Common myeloid progenitor, CD34-positive (primary cell): ENCODE measurements at regions not wholly inside any gene's neighbourhood (a gene's known extent, or its start where the extent isn't known, plus 50 kb on each side); places are given as distances from the start of the nearest gene placed in this dataset.
"Not testable (repeated sequence)": the region's sequence is repeated elsewhere in the genome, so short reads cannot be mapped to it uniquely, and the experiment has no call there.

Experiments
- CTCF ChIA-PET: fragments of 350-600 bp; sonication (Branson Sonifier 250); formaldehyde crosslinking; loops from one replicate; lab custom pipeline; 2021; ENCODE audit warnings: antibody characterized with exemption; lab: Charles Lee
- POLR2A ChIA-PET: fragments of 350-600 bp; sonication (Branson Sonifier 250); formaldehyde crosslinking; loops from one replicate; lab custom pipeline; 2021; ENCODE audit warnings: antibody characterized with exemption; lab: Charles Lee
- DNase-seq, 3 donors: peaks; one replicate each; pipeline versions ENCODE4 v3.0.0 to v3.0.0-alpha.2; 2013
- H3K27ac ChIP-seq, 2 experiments: 1 replicate in 1 of 2; 2 replicates in 1 of 2; pipeline ENCODE4 v1.7.0; 2013; ENCODE audit warnings: inconsistent platforms in 2 of 2, low read length in 2 of 2, mild to moderate bottlenecking in 2 of 2, low read depth in 1 of 2, moderate library complexity in 1 of 2; ENCODE audit not compliant: severe bottlenecking in 2 of 2, insufficient read depth in 1 of 2, poor library complexity in 1 of 2
- H3K27me3 ChIP-seq, 5 experiments: replicated peaks in 2 of 5; 1 replicate in 3 of 5; 2 replicates in 2 of 5; pipeline versions ENCODE4 v1.6.1 to v1.7.0; 2013; ENCODE audit warnings: low read length in 4 of 5, mild to moderate bottlenecking in 2 of 5, moderate library complexity in 2 of 5, inconsistent platforms in 1 of 5; ENCODE audit not compliant: insufficient read depth in 5 of 5, control insufficient read depth in 4 of 5
- H3K36me3 ChIP-seq, 4 experiments: 1 replicate in 2 of 4; 2 replicates in 2 of 4; pipeline versions ENCODE4 v1.6.1 to v1.7.0; 2013; ENCODE audit warnings: low read length in 3 of 4, control low read depth in 1 of 4, mild to moderate bottlenecking in 1 of 4; ENCODE audit not compliant: control insufficient read depth in 4 of 4, insufficient read depth in 4 of 4
- H3K4me1 ChIP-seq, 4 experiments: 1 replicate in 3 of 4; 2 replicates in 1 of 4; pipeline versions ENCODE4 v1.6.1 to v1.7.1; 2013; ENCODE audit warnings: low read length in 3 of 4, mild to moderate bottlenecking in 3 of 4, control low read depth in 1 of 4, inconsistent platforms in 1 of 4, moderate library complexity in 1 of 4; ENCODE audit not compliant: control insufficient read depth in 4 of 4, insufficient read depth in 4 of 4; ENCODE audit errors: control extremely low read depth in 1 of 4
- H3K4me3 ChIP-seq, 7 experiments: 1 replicate in 4 of 7; 2 replicates in 3 of 7; pipeline versions ENCODE4 v1.5.1 to v1.7.0; 2013; ENCODE audit warnings: mild to moderate bottlenecking in 7 of 7, low read length in 6 of 7, moderate library complexity in 6 of 7, inconsistent platforms in 2 of 7, low read depth in 2 of 7, control low read depth in 1 of 7; ENCODE audit not compliant: insufficient read depth in 4 of 7, control insufficient read depth in 1 of 7; ENCODE audit errors: extremely low read depth in 1 of 7
- H3K9me3 ChIP-seq, 5 experiments: 1 replicate in 4 of 5; 2 replicates in 1 of 5; pipeline versions ENCODE4 v1.6.1 to v1.7.1; 2013; ENCODE audit warnings: low read length in 4 of 5, mild to moderate bottlenecking in 2 of 5, inconsistent platforms in 1 of 5, low read depth in 1 of 5, moderate library complexity in 1 of 5; ENCODE audit not compliant: control insufficient read depth in 4 of 5, insufficient read depth in 2 of 5; ENCODE audit errors: control extremely low read depth in 1 of 5
- WGBS: methylation state at CpG from one replicate; pipeline ENCODE4 v1.1.5; 2013; ENCODE audit not compliant: insufficient coverage; 5-methylcytosine and 5-hydroxymethylcytosine counted together

GRCh38 chr2:220366765-220367164 lies 739.3 kb downstream of the SLC4A3 start:
- ChIA-PET CTCF (no interaction called here), POLR2A (no interaction called here)
- no CpG with 5 or more reads among the region's 1 CpG for WGBS

GRCh38 chr2:220370764-220371163 lies 743.3 kb downstream of the SLC4A3 start:
- Histone ChIP-seq H3K36me3 (no peaks in the 10 kb centered on the region), H3K9me3 (no peaks in the 10 kb centered on the region), H3K27ac (no peak overlapping the region), H3K4me1 (no peaks in the 10 kb centered on the region), H3K27me3 (no peaks in the 10 kb centered on the region), H3K4me3 (no peak overlapping the region)
- POLR2A ChIA-PET: no interaction called here
- DNase-seq: no peak
- CTCF ChIA-PET: no interaction called here

More at GRCh38 chr2:220366765-220367164, 739.3 kb downstream of the SLC4A3 start:
- H3K4me3 ChIP-seq: no peak overlapping the region
- no peaks in the 10 kb centered on the region for H3K9me3 ChIP-seq
- H3K27ac ChIP-seq: no peak overlapping the region
- H3K4me1 ChIP-seq: no peaks in the 10 kb centered on the region
- no peak for DNase-seq
- no peaks in the 10 kb centered on the region for H3K27me3 ChIP-seq
- no peaks in the 10 kb centered on the region for H3K36me3 ChIP-seq

GRCh38 chr2:220371211-220371610 lies 743.8 kb downstream of the SLC4A3 start:
- ChIA-PET POLR2A (no interaction called here), CTCF (no interaction called here)
- H3K27ac ChIP-seq: no peak overlapping the region
- 100% methylated on average over 1 of the region's 2 CpGs for WGBS
- no peaks in the 10 kb centered on the region for H3K36me3 ChIP-seq
- H3K9me3 ChIP-seq: no peaks in the 10 kb centered on the region
- no peaks in the 10 kb centered on the region for H3K27me3 ChIP-seq
- no peaks in the 10 kb centered on the region for H3K4me1 ChIP-seq
- DNase-seq: no peak
- no peak overlapping the region for H3K4me3 ChIP-seq

- no peaks in the 10 kb centered on the region for H3K27me3 ChIP-seq
- ChIA-PET CTCF (no interaction called here), POLR2A (no interaction called here)
- H3K9me3 ChIP-seq: no peaks in the 10 kb centered on the region
- no peaks in the 10 kb centered on the region for H3K36me3 ChIP-seq
- H3K4me1 ChIP-seq: no peaks in the 10 kb centered on the region
- H3K27ac ChIP-seq: no peak overlapping the region
- no peak overlapping the region for H3K4me3 ChIP-seq
- WGBS: 86% methylated on average over 1 of the region's 2 CpGs
- no peak for DNase-seq
Measured at GRCh38 chr2:220373878-220374277, 746.4 kb downstream of the SLC4A3 start.

- H3K27ac ChIP-seq: no peak overlapping the region
- no peaks in the 10 kb centered on the region for H3K36me3 ChIP-seq
- no peaks in the 10 kb centered on the region for H3K4me1 ChIP-seq
- no peak for DNase-seq
- ChIA-PET POLR2A (no interaction called here), CTCF (no interaction called here)
- no peak overlapping the region for H3K4me3 ChIP-seq
- 100% methylated on average over 1 of the region's 2 CpGs for WGBS
- no peaks in the 10 kb centered on the region for H3K9me3 ChIP-seq
- H3K27me3 ChIP-seq: no peaks in the 10 kb centered on the region
Measured at GRCh38 chr2:220374282-220374681, 746.9 kb downstream of the SLC4A3 start.

GRCh38 chr2:220377482-220378155 lies 750.2 kb downstream of the SLC4A3 start:
- Histone ChIP-seq H3K4me1 (no peaks in the 10 kb centered on the region), H3K4me3 (no peak overlapping the region), H3K27me3 (no peaks in the 10 kb centered on the region), H3K36me3 (no peaks in the 10 kb centered on the region), H3K9me3 (no peaks in the 10 kb centered on the region), H3K27ac (no peak overlapping the region)
- DNase-seq: no peak
- CTCF ChIA-PET: no interaction called here
- no CpG with 5 or more reads among the region's 2 CpGs for WGBS
- POLR2A ChIA-PET: no interaction called here

- CTCF ChIA-PET, H3K4me3 ChIP-seq, DNase-seq, H3K36me3 ChIP-seq, H3K27me3 ChIP-seq, POLR2A ChIA-PET, H3K27ac ChIP-seq, H3K4me1 ChIP-seq, H3K9me3 ChIP-seq: not testable (repeated sequence)
- 96% methylated on average over 8 of the region's 8 CpGs for WGBS
Measured at GRCh38 chr2:220387758-220388157, 760.3 kb downstream of the SLC4A3 start.
